Ovary (tissue), 3 donors: ENCODE measurements at regions not wholly inside any gene's neighbourhood (a gene's known extent, or its start where the extent isn't known, plus 50 kb on each side); places are given as distances from the start of the nearest gene placed in this dataset.

Source experiments
- POLR2A ChIP-seq: fragments of 450-650 bp; IDR thresholded peaks from one replicate; pipeline ENCODE4 v1.6.1; 2017; ENCODE audit warnings: antibody characterized with exemption, mild to moderate bottlenecking, moderate library complexity
- TF ChIP-seq, protein P1 (sequence below), 3 donors: fragments of 450-650 bp in 2 of 3; fragments of 200-600 bp in 1 of 3; IDR thresholded peaks; one replicate each; pipeline versions ENCODE4 v1.5.1 to v1.8.0; 2016 to 2022; ENCODE audit warnings: antibody characterized with exemption in 3 of 3, mild to moderate bottlenecking in 1 of 3
- donor health status: DM: no; HTN: no; CAD: no.

- TF ChIP-seq, protein P1, sequence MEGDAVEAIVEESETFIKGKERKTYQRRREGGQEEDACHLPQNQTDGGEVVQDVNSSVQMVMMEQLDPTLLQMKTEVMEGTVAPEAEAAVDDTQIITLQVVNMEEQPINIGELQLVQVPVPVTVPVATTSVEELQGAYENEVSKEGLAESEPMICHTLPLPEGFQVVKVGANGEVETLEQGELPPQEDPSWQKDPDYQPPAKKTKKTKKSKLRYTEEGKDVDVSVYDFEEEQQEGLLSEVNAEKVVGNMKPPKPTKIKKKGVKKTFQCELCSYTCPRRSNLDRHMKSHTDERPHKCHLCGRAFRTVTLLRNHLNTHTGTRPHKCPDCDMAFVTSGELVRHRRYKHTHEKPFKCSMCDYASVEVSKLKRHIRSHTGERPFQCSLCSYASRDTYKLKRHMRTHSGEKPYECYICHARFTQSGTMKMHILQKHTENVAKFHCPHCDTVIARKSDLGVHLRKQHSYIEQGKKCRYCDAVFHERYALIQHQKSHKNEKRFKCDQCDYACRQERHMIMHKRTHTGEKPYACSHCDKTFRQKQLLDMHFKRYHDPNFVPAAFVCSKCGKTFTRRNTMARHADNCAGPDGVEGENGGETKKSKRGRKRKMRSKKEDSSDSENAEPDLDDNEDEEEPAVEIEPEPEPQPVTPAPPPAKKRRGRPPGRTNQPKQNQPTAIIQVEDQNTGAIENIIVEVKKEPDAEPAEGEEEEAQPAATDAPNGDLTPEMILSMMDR (IDR thresholded peaks at IDR 0.05), result no peak
- TF ChIP-seq POLR2A, result no peak
These were observed 172.3 kb downstream of the INO80D start for GRCh38 chr2:205913668-205914067.
